ENCODE measurements at regions not wholly inside any gene's neighbourhood (a gene's known extent, or its start where the extent isn't known, plus 50 kb on each side); places are given as distances from the start of the nearest gene placed in this dataset.

GRCh38 chr11:45475173-45475572 lies 189.0 kb upstream of the SYT13 start:
- no peak for TF ChIP-seq POLR2A (IDR thresholded peaks at IDR 0.05; ENCODE audit: low read depth, low read length)
- no peak for TF ChIP-seq CTCF (conservative IDR thresholded peaks at IDR 0.05; ENCODE audit: low read depth, low read length)
- no peak for TF ChIP-seq CHD1 (IDR thresholded peaks at IDR 0.05; ENCODE audit: low read depth, low read length)
- TF ChIP-seq CEBPB (IDR thresholded peaks at IDR 0.05; ENCODE audit: low read depth, low read length): no peak

Measured in IMR-90 (cell line).